Tibial artery (tissue), 4 donors: ENCODE measurements at regions not wholly inside any gene's neighbourhood (a gene's known extent, or its start where the extent isn't known, plus 50 kb on each side); places are given as distances from the start of the nearest gene placed in this dataset.

Source experiments
- DNase-seq, 2 donors: peaks; one replicate each; pipeline ENCODE4 v3.0.0-alpha.2; 2019
- H3K27ac ChIP-seq, 2 donors: fragments of 200-600 bp; sonication (generic) in 1 of 2; 1 replicate in 1 of 2; 2 replicates in 1 of 2; pipeline ENCODE4 v1.5.1; 2018 to 2019; ENCODE audit warnings: mild to moderate bottlenecking in 1 of 2
- H3K27me3 ChIP-seq, 2 donors: fragments of 200-600 bp; sonication (generic) in 1 of 2; one replicate each; pipeline versions ENCODE4 v1.5.1 to v1.6.0; 2016 to 2019
- H3K36me3 ChIP-seq, 3 donors: fragments of 200-600 bp; sonication (generic) in 2 of 3; one replicate each; pipeline ENCODE4 v1.5.1; 2016 to 2019; ENCODE audit warnings: mild to moderate bottlenecking in 2 of 3
- H3K4me1 ChIP-seq, 4 donors: fragments of 200-600 bp; sonication (generic) in 2 of 4; 1 replicate in 3 of 4; 2 replicates in 1 of 4; pipeline ENCODE4 v1.5.1; 2016 to 2019
- H3K4me3 ChIP-seq, 2 donors: fragments of 200-600 bp; sonication (generic) in 1 of 2; 1 replicate in 1 of 2; 2 replicates in 1 of 2; pipeline ENCODE4 v1.5.1; 2018 to 2019; ENCODE audit warnings: mild to moderate bottlenecking in 2 of 2
- H3K9me3 ChIP-seq, 3 donors: fragments of 200-600 bp; sonication (generic) in 1 of 3; one replicate each; pipeline ENCODE4 v1.5.1; 2016 to 2019
- CTCF ChIP-seq, 2 experiments: fragments of 200-600 bp in 1 of 2; fragments of 450-650 bp in 1 of 2; IDR thresholded peaks; one replicate each; pipeline ENCODE4 v1.5.1; 2017 to 2019; ENCODE audit warnings: antibody characterized with exemption in 2 of 2, mild to moderate bottlenecking in 1 of 2, moderate library complexity in 1 of 2
- intact Hi-C: fragments of 100-400 bp; cut with DNase I; formaldehyde crosslinking; loops from one replicate; pipeline ENCODE4 v1.15.0; 2023; ENCODE audit warnings: low total_unique reads

- Histone ChIP-seq H3K27ac (no peak overlapping the region), H3K9me3 (peaks cover 3 to 25% (median 18%) of the 10 kb centered on the region in 3 donors), H3K36me3 (no peaks in the 10 kb centered on the region), H3K27me3 (peaks cover 0 to 7% of the 10 kb centered on the region in 2 donors), H3K4me1 (no peaks in the 10 kb centered on the region), H3K4me3 (no peak overlapping the region)
- DNase-seq: no peak
- no peak for TF ChIP-seq CTCF (IDR thresholded peaks at IDR 0.05)
- intact Hi-C loops: no loop called here
Observed at GRCh38 chr2:128710729-128711128, 392.1 kb upstream of the HS6ST1 start.

GRCh38 chr2:128714285-128714684 lies 395.6 kb upstream of the HS6ST1 start:
- no peak for DNase-seq
- Histone ChIP-seq H3K9me3 (peaks cover 0 to 6% (median 0%) of the 10 kb centered on the region in 3 donors), H3K4me1 (no peaks in the 10 kb centered on the region), H3K27me3 (peaks cover 0 to 11% of the 10 kb centered on the region in 2 donors), H3K27ac (no peak overlapping the region), H3K4me3 (no peak overlapping the region), H3K36me3 (no peaks in the 10 kb centered on the region)
- intact Hi-C loops: no loop called here
- no peak for TF ChIP-seq CTCF (IDR thresholded peaks at IDR 0.05)

GRCh38 chr2:128714851-128715312 lies 396.2 kb upstream of the HS6ST1 start:
- H3K4me1 ChIP-seq: no peaks in the 10 kb centered on the region
- no peak overlapping the region for H3K4me3 ChIP-seq
- no peaks in the 10 kb centered on the region for H3K36me3 ChIP-seq
- peaks cover 0 to 11% of the 10 kb centered on the region in 2 donors for H3K27me3 ChIP-seq
- TF ChIP-seq CTCF (IDR thresholded peaks at IDR 0.05): no peak
- peaks cover 0 to 6% (median 0%) of the 10 kb centered on the region in 3 donors for H3K9me3 ChIP-seq
- no peak for DNase-seq
- intact Hi-C loops: no loop called here
- no peak overlapping the region for H3K27ac ChIP-seq

GRCh38 chr2:128715360-128715759 lies 396.7 kb upstream of the HS6ST1 start:
- Histone ChIP-seq H3K27ac (no peak overlapping the region), H3K27me3 (peaks cover 0 to 11% of the 10 kb centered on the region in 2 donors), H3K4me1 (no peaks in the 10 kb centered on the region), H3K36me3 (no peaks in the 10 kb centered on the region), H3K9me3 (peaks cover 0 to 1% (median 0%) of the 10 kb centered on the region in 3 donors), H3K4me3 (no peak overlapping the region)
- no peak for DNase-seq
- no peak for TF ChIP-seq CTCF (IDR thresholded peaks at IDR 0.05)
- intact Hi-C loops: no loop called here

- no peak for DNase-seq
- TF ChIP-seq CTCF (IDR thresholded peaks at IDR 0.05): no peak
- no peaks in the 10 kb centered on the region for H3K9me3 ChIP-seq
- H3K36me3 ChIP-seq: no peaks in the 10 kb centered on the region
- H3K4me1 ChIP-seq: no peaks in the 10 kb centered on the region
- intact Hi-C loops: no loop called here
- H3K27ac ChIP-seq: no peak overlapping the region
- H3K27me3 ChIP-seq: peaks cover 0 to 11% of the 10 kb centered on the region in 2 donors
- H3K4me3 ChIP-seq: no peak overlapping the region
Observed at GRCh38 chr2:128716299-128716721, 397.6 kb upstream of the HS6ST1 start.
